Stimulated activated CD8-positive, alpha-beta memory T cell treated with anti-CD3 and anti-CD28 coated beads, Interleukin-15, amount 100 ng/mL, for 4 hours (primary cell): ENCODE measurements at regions not wholly inside any gene's neighbourhood (a gene's known extent, or its start where the extent isn't known, plus 50 kb on each side); places are given as distances from the start of the nearest gene placed in this dataset.
"Not testable (repeated sequence)": the region's sequence is repeated elsewhere in the genome, so short reads cannot be mapped to it uniquely, and the experiment has no call there.

Experiments used
- DNase-seq, 2 donors: peaks; one replicate each; pipeline ENCODE4 v3.0.0-alpha.2; 2020; ENCODE audit warnings: low read depth in 2 of 2

DNA sequence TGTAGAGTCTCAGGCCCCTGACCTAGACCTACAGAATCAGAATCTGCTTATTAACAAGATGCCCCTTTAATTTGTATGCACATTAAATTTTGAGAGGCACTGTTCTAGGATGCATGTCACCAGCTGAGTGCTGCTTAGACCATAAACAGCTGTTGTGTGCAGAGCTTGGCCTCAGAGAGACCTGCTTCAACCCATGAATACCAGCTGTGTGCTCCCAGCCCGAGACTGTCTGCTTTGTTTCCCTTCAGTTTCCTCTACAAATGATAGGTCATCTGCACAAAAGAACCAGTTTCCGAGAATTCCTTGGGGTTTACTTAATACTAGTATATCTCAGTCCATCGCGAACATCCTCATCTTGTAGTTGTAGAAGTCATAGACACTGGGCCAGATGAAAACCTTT, 158.5 kb upstream of the PFN2 start:
- DNase-seq, result no peak

DNA sequence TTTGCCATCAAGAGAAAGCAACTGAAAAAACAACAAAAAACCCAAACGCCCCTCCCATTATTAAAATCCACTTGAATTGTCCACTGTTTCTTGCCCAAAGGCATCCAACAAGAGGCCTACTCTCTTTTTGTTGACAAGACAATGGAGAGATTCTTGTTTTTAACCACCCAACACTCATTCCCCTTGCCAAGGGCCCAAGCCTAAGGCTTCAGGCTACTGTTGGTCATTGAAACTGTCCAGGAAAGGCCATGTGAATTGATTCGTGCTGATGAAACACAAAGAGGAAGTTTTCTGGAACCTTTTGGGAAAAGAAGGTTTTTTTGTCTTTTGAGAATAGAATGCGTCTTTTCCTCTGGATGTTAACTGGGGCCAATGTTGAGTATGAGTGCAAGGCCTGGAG, 157.4 kb upstream of the PFN2 start:
- DNase-seq, result no peak

- DNase-seq, result no peak
These were observed 156.4 kb upstream of the PFN2 start for GRCh38 chr3:150127011-150127490.

DNA sequence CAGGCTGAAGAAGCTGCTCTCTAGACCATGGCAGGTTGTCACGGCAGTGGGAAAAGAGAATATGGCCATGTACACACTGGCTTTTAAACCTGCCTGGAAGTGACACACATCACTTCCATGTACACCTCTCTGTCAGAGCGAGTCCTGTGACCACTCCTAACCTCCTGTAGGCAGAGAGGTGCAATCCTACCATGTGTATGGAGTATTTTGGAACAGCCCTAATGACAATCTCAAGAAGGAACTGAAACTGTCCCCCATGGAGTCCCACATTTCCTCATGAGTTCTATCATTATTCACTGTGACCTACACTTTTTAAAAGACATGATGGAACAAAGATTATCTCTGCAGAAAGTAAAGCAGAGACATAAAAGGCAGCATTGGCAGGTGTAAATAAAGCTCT, 153.4 kb upstream of the PFN2 start:
- no peak for DNase-seq

- DNase-seq, result not testable (repeated sequence)
These were observed 152.6 kb upstream of the PFN2 start for GRCh38 chr3:150123249-150123648.

DNA sequence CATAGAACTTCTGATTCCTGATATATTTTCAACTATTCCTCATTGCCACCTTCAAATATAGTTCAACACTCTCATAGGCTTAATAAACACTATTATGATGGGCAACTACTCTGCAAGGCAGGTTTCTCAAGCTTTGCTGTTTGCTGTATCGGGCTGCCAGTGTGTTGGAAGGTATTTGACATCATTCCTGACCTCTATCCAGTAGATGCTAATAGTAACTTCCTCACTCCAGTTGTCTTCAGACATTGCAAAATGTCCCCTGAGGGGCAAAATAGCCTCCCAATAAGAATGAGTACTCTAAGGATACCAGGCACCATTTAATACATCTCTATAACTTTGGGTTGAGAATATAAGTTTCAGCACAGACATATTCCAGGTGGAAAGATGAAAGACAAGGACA, 147.5 kb upstream of the PFN2 start:
- DNase-seq, result no peak

DNA sequence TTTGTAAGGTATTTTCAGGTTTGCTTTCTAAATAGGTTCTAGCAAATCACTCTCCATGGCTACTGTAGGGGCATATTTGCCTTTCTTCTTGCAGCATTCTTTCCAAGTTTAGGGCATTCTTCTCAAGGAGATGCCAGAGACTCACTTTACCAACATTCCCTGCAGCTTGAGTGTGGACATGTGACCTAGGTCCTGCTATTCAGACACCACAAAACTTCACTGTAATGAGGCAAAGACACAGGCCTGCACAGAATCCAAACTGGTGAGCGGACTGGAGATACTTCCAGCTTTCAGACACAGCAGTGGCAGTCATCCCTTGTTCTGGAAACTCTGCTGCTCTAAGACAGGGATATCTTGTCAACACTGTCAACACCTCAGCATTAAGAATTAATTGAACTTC, 146.4 kb upstream of the PFN2 start:
- DNase-seq, result no peak

DNA sequence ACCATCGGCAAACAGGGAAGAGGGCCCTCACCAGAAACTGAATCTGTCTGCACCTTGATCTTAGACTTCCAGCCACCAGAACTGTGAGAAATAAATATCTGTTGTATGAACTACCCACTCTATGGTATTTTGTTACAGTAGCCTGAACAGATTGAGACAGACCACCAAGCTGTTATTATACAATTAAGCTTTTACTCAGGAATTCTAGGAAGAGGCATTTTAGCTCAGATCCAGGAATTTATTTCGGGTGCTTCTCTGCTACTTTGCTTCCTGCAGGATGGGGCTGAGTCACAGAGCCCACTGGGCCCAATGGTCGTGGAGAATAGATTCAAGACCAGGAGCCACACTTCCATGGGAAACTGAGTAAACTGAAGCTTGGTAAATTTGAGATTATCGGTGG, 145.5 kb upstream of the PFN2 start:
- DNase-seq, result no peak

GRCh38 chr3:150114873-150115540, 144.3 kb upstream of the PFN2 start:
- DNase-seq, result no peak

DNA sequence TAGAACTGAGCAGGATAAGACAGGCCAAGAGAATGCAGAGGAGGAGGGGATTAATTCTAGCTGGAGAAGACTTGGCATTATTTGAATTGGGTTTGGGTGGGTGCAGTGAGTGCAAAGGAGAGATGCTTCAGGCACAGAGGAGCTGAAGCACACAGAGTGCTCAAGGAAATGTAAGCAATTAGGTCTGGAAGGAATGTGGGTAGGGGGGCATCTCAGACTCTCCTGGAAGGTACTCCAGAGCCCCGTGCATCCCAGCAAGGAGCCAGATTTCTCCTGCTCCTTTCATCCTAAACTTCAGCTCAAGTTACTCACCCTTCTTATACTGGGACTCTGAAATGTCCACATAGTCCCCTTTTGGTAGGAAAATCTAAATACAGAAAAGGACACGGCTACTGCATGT, 143.6 kb upstream of the PFN2 start:
- DNase-seq, result no peak

GRCh38 chr3:150110097-150110496, 139.4 kb upstream of the PFN2 start:
- DNase-seq, result no peak

DNA sequence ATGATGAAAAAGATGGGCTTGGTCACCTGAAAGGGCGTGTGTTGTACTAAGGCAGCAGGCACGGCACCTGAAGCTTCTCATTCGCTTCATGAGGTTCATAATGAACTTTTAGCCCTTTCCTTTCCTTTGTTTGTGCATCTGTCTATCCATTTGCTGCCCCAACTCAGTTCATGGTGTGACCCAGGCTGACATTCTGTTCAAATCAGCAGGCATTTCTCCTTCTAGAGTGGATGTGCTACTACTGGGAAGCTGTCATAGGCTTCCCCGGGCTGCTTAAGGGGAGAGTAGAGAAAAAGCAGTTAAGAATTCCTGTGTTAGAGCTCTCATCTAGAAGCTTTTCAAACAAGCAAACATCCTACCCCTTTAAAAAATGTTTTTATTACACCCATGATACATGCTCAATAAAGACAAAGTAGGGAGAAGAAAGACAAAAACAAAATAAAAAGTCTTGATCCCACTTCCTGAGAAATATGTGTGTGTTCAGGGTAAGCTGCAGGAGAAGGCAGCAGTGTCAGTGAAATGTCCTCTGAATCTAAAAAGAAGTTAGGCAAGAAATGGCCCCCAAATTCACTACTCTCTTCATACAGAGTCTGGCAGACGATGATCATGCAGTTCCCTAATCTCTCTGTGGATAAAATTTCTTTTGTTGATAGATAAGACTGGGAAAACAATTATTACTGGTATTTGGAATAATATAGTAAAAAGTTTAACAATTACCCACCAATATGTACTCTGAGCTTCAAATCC, 136.9 kb upstream of the PFN2 start:
- no peak for DNase-seq

DNA sequence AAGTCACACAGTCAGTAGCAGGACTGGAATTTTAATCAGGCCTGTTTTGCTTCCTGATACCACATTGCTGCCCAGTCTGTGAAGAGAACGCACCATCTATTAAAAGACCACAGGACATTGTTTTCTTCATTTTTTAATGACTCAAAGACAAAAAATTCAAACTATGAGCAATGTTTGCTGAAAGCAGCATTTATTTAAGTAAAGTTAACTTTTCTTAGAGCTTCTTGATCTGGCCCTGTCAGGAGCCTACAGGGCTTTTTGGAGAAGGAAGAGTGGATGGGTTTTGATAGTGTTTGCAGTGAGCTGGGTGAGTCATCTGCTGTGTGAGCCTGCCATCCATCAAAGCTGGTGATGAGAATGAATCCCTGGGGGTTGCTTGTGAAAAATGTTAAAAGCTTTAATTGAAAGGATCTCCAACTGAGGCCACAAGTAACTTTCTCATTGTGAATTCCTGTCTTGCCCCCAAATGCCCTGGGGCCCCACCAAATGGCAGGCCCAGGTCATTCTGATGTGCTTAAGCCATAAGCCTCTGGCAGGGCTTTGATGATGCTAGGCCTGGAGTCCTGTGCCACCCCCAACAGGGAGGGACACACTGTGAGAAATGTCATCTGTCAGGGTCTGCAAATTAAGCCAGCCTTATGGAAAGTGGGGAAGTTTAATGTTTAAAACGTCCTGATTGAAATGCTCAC, 136.2 kb upstream of the PFN2 start:
- no peak for DNase-seq

DNA sequence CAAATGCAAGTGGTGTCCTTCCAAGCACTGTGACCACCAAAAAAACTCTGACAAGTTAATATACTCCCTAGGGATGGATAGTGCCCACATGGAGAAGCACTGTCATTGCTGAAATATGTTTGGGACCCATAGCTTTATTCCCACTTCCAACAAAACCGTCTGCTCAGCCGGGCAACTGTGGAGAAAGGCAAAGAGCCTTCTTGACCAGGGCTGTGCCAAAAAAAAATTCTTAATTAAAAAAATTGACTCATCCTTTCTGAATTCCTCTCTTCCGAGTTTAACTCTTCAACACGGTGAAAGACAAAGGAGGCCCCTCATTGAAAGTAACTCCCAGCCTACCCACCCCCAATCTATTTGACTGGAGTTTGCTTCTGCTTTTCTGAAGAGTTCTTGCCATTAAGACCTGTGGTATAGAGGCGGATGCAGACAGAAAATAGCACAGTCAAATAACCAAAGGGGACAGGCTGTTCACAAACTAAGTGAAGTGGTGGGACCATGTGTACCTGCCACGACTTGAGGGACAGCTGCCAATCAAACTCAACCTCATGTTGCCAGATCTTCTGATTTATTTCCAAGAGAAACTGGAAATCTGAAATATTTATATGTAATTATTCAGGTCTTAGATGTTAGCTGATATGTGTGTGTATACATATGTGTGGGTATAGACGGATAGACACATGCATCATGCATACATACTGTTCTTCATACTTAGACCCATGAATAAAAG, 135.4 kb upstream of the PFN2 start:
- no peak for DNase-seq

GRCh38 chr3:150105025-150105424, 134.3 kb upstream of the PFN2 start:
- no peak for DNase-seq

DNA sequence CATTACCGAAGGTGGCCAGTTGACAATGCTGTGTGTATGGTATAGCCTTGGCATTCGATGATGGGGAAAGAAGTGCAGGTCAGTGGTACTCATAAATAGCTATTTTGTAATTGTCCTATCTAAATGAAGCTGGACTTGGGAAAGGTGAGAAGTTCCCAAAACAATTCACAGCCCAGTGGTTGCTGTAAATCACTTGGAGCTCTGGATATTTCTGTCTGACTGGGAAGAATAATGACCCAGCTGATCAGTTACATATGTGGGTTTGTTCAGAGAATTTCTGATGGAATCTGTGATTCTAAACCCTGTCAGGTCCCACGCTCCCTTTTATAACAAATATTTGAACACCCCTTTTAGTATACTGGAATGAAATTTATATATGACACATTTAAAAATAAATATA, 133.9 kb upstream of the PFN2 start:
- no peak for DNase-seq

GRCh38 chr3:150101016-150101415, 130.3 kb upstream of the PFN2 start:
- DNase-seq, result no peak

DNA sequence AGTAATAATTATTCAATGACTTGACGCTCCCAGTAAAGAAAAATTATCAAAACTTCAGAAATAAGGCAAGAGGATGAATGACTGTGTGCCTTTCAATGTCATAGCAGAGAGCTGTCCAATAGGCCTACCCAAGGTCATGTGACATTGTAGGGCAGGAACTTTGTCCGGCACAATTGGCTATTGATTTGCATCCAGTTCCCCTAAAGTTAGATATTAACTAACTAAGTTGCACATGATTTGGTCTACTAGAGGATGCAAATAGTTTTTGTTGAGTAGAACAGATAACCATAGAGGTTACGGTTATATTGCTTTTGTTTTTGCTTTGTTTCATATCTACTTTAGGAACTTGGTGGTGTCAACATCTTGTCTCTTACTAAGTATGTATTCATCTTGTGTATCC, 127.9 kb upstream of the PFN2 start:
- no peak for DNase-seq

- no peak for DNase-seq
These were observed 126.8 kb upstream of the PFN2 start for GRCh38 chr3:150097588-150097890.

- DNase-seq, result no peak
These were observed 126.2 kb upstream of the PFN2 start for GRCh38 chr3:150096700-150097587.

DNA sequence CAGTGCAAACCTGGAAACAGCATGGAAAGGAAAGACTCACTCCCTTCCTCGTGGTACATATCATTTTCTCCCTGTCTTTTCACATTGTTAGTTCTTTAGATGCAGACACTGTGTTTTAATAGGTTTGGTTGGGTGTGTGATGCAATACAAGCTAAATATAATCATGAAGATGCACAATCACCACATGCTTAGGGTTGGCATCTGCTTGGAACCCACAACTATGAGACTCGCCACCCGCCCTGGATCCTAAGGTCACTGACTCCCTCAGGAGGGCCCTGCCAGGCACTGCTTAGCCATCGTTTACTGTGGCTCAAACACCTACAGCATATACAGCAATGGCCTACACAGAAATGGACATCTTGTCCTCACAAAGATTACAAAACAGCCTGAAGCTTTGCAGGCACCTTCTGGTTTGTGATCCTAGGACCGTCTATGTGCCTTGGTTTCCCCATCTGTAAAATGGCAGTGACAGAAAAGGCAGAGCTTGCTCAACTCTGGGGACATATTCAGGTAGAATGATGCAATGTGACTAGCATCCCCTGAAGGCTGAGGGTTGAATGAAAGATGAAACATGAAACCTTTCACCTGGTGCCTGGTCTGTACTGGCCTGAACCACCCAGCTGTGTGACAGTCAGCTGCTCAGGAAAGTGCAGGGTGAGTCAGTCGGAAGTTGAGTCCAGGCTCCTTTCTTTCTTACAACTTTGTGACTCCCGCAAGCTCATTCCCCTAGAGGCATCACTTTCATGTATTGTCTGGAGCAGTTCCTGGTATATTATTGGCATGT, 123.6 kb upstream of the PFN2 start:
- DNase-seq, result no peak
